Vagina (tissue), 2 donors: ENCODE measurements at regions not wholly inside any gene's neighbourhood (a gene's known extent, or its start where the extent isn't known, plus 50 kb on each side); places are given as distances from the start of the nearest gene placed in this dataset.

Experiments
- CTCF ChIP-seq, 3 experiments: fragments of 450-650 bp in 2 of 3; fragments of 200-600 bp in 1 of 3; sonication (generic) in 1 of 3; IDR thresholded peaks; one replicate each; pipeline ENCODE4 v1.5.1; 2017 to 2019; ENCODE audit warnings: antibody characterized with exemption in 3 of 3, mild to moderate bottlenecking in 2 of 3, moderate library complexity in 2 of 3
- POLR2A ChIP-seq, 2 donors: fragments of 450-650 bp; IDR thresholded peaks; one replicate each; pipeline ENCODE4 v1.6.1; 2017; ENCODE audit warnings: antibody characterized with exemption in 2 of 2, mild to moderate bottlenecking in 2 of 2, moderate library complexity in 2 of 2
- POLR2AphosphoS5 ChIP-seq, 2 donors: sonication (generic); formaldehyde crosslinking; IDR thresholded peaks; one replicate each; pipeline ENCODE4 v1.9.0; 2017; ENCODE audit warnings: antibody characterized with exemption in 2 of 2, mild to moderate bottlenecking in 2 of 2, low read depth in 1 of 2; ENCODE audit not compliant: insufficient read depth in 1 of 2

- TF ChIP-seq POLR2A (IDR thresholded peaks at IDR 0.05), result no peak
- no peak for TF ChIP-seq CTCF (IDR thresholded peaks at IDR 0.05)
- TF ChIP-seq POLR2AphosphoS5 (IDR thresholded peaks at IDR 0.05; ENCODE audit: insufficient read depth in 1 of 2, low read depth in 1 of 2), result no peak
Observed at GRCh38 chr12:61302282-61302681, 957.9 kb upstream of the USP15 start.
